ENCODE measurements at regions not wholly inside any gene's neighbourhood (a gene's known extent, or its start where the extent isn't known, plus 50 kb on each side); places are given as distances from the start of the nearest gene placed in this dataset.
"Not testable (repeated sequence)": the region's sequence is repeated elsewhere in the genome, so short reads cannot be mapped to it uniquely, and the experiment has no call there.

DNA sequence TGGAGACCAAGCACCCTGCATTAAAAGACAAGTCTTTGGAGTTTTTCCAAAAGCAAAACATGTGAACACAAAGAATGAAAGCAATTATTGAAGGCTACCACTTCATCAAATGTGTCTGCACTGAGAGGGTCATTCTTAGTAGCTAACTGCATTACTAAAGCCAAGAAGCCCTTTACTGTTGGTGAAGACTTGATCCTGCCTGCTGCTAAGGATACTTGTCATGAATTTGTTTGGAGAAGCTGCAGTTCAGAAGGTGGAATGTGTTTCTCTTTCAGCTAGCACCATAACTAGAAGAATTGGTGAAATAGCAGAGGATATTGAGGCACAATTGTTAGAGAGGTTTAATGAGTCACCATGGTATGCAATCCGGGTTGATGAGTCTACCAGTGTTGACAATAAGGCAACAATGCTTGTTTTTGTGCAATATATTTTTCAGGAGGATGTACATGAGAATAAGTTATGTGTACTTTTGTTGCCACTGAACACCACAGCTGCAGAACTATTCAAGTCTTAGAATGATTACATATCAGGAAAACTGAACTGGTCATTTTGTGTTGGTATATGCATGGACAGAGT, 457.3 kb upstream of the ISX start:
- DNase-seq: no peak

DNA sequence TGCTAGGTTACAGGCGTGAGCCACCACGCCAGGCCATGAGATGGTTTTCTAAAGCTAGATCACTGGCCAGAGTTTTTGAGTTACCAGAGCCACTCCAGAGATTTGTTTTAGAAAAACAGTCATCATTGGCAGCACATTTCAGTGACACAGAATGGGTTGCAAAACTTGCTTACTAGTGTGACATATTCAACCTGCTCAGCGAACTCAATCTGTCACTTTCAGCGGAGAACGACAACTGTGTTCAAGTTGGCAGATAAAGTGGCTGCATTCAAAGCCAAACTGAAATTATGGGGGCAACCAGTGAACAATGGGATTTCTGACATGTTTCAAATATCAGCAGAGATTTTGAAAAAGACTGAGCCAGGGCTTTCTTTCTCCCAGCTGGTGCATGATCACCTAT, 456.3 kb upstream of the ISX start:
- DNase-seq: no peak

- DNase-seq: no peak
Measured at GRCh38 chr22:34620161-34620560, 445.8 kb upstream of the ISX start.

- no peak for DNase-seq
Measured at GRCh38 chr22:34620832-34621231, 445.1 kb upstream of the ISX start.

GRCh38 chr22:34622602-34623001, 443.4 kb upstream of the ISX start:
- DNase-seq: no peak

GRCh38 chr22:34623580-34623979, 442.4 kb upstream of the ISX start:
- no peak for DNase-seq

GRCh38 chr22:34625892-34626291, 440.1 kb upstream of the ISX start:
- not testable (repeated sequence) for DNase-seq

DNA sequence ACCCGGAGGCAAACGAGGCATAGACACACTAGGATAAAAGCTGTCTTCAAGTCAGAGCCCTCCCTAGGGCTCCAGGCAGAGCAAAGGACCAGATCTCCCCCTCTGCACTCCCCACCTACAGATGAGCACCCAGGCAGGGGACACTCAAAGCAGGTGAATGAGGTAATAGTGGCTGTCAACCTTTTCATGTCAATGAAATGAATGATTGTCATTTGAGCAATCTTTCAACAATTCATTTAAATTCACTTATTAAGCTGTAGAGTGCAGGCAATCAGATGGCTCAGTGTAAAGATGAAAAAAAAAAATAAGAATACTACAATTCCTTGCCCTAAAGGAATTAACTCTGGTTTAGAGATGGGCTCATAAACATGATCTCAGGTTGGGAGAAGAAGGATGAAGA, 427.8 kb upstream of the ISX start:
- DNase-seq: no peak

GRCh38 chr22:34639911-34640310, 426.0 kb upstream of the ISX start:
- DNase-seq: no peak

GRCh38 chr22:34645375-34645774, 420.6 kb upstream of the ISX start:
- DNase-seq: no peak

DNA sequence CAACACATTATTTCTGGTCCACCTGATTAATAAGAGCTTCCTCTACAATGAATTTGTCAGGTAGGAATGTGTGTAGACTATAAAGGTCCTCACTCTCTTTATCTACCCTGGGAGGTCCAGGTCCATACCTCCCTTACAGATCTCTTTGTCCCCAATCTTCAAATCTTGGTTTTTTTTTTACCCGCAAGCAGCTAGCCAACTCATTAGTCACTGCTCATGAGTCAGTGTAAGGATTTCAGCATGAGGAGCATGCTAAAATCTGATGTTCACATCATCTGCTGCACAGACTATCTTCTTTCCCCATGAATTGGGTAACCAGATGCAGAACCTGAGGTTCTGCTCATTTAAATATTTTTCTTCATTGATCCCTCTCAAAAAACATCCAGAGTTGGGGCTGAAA, 397.0 kb upstream of the ISX start:
- no peak for DNase-seq

DNA sequence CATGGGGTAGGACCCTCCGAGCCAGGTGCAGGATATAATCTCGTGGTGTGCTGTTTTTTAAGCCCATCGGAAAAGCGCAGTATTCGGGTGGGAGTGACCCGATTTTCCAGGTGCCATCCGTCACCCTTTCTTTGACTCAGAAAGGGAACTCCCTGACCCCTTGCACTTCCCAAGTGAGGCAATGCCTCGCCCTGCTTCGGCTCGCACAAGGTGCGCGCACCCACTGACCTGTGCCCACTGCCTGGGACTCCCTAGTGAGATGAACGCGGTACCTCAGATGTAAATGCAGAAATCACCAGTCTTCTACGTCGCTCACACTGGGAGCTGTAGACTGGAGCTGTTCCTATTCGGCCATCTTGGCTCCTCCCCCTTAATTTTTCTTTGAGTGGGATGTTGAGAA, 382.9 kb upstream of the ISX start:
- not testable (repeated sequence) for DNase-seq

DNA sequence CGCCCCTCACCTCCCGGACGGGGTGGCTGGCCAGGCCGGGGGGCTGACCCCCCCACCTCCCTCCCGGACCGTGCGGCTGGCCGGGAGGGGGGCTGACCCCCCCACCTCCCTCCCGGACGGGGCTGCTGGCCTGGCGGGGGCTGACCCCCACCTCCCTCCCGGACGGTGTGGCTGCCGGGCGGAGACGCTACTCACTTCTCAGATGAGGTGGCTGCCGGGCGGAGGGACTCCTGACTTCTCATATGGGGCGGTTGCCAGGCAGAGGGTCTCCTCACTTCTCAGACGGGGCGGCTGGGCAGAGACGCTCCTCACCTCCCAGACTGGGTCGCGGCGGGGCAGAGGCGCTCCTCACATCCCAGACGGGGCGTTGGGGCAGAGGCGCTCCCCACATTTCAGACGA, 381.7 kb upstream of the ISX start:
- DNase-seq: not testable (repeated sequence)

GRCh38 chr22:34687116-34687515, 378.8 kb upstream of the ISX start:
- DNase-seq: no peak

- no peak for DNase-seq
Measured at GRCh38 chr22:34688825-34689224, 377.1 kb upstream of the ISX start.

- DNase-seq: peak; percentile 33
Measured at GRCh38 chr22:34696557-34696956, 369.4 kb upstream of the ISX start.

DNA sequence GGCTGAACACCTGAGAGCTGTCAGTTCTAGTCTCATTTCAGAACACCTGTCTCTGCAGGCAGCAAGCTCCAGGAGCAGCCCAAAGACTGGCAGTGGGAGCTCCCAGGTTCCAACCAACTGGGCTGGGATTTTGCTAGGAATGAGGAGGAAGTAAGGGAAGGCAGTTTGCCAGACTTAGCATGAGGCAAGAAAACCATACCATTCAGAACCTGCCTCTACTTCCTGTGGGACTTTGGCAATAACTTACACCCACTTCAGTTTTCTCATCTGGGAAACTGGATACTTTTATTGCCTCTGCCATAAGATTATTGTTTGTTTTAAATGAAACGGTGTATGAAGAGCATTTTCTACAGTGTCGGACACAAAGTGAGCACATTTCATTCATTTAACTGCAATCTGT, 363.7 kb upstream of the ISX start:
- DNase-seq: no peak

GRCh38 chr22:34709641-34710040, 356.3 kb upstream of the ISX start:
- no peak for DNase-seq

DNA sequence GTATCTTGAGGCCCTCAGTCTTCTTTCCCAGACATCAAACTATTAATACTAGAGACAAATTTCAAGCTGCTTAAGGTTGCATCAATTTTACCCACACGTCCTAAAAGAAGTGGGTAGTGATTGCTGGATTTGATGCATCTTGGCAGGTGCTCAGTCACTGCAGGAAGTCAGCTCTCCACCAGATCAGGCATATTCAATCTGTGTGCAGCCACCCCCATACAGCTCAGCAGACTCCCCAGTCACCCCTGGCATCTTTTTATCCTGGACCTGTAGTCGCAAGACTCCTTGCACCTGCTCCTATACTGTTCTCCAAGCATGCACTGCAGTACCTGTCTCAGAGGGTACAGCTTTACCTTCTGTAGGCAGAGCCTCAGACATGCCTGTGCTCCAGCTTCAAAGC, 343.1 kb upstream of the ISX start:
- DNase-seq: no peak

DNA sequence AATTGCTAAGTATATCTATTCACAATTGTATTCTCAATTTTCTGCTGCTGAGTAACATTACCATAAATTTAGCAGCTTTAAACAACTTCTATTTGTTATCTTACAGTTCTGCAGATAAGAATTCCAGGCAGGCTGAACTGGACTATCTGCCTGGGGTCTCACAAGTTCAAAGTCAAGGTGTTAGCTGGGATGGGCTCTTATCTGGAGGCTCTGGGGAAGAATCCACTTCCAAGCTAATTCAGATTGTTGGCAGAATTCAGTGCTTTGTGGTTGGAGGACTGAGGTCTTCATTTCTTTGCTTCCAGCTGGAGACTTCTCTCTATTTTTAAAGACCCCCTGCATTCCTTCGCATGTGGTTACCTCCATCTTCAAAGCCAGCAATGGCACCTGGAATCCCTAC, 329.9 kb upstream of the ISX start:
- DNase-seq: no peak

DNA sequence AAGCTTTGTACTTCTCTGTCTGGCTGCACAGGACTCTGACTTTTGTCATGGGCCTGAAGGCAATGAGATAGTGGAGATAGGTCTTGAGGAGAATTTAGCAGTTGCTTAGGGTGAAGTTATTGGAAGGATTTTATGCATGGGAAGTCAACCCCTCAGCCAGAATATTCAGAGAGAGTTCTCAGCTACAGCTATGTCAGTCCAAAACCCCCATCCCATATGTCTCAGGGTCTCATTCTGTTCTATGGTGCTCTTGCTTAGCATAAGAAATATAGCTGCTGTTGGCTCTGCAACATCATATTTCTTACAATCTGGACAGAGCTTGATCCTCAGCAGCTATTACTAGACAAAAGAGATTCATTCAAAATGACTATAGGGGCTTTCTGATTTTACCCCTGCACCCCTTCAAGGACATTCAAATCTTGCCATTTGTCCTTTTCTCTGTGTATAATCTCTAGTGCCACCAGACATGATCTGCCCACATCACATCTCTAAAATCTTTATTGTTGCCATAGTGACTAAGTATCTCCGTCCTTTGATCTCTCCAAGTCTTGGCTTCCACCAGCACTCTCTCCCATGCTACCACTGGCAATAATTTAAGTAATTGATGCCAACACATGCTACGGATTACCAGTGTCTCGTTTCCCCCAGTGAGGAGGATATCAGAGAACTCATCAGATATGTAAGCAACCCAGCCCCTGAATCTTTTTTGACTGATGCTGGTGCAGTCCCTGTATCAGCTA, 327.1 kb upstream of the ISX start:
- no peak for DNase-seq

DNA sequence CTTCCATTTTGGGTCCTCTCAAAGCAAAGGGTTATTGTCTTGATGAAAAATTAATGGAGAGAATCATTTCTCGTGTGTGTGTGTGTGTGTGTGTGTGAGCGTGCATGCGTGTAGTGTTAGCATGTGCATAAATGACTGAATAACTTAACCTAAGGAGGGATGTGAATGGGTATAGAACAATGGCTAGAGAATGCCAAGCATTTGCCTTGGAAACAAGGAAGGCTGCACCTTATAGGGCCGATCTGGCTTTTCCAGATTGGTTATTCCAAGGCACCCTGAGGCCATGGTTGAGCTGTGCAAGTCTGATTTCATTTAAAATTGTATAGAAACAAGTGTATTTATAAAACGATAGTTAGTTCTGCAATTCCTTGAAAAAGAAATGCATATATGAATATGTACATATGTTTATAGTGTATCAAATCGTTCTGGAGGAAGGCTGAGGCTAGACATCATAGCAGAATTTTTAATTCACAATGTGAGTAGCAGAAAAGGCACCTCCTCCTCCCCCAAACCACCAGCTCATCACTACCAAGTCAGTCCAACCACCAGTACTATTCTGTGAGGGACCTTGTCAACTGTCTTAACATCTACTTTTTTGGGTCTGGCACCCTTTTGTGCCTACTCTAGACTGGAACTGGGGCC, 322.7 kb upstream of the ISX start:
- DNase-seq: no peak

GRCh38 chr22:34760276-34761008, 305.5 kb upstream of the ISX start:
- no peak for DNase-seq

DNA sequence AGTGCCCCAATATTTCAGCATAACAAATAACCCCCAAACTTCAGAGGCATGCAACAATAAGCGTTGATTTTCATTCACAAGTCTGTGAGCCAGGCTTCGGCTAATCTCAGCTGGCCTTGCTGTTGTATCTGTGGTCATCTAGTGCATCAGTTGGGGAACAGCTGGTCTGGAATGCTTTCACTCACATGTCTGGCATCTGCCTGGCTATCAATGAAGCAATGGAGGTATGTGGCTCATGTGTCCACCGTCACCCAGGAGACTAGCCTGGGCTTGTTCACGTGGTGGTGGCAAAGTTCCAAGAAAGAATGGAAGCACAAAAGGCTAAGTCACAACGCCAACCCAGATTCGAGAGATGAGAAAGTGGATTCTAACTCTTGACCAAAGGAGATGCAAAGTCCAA, 304.8 kb upstream of the ISX start:
- DNase-seq: no peak

Measured in RPMI8226 (cell line).